Upper lobe of left lung (tissue), 4 donors: ENCODE measurements at regions not wholly inside any gene's neighbourhood (a gene's known extent, or its start where the extent isn't known, plus 50 kb on each side); places are given as distances from the start of the nearest gene placed in this dataset.

Experiments
- EP300 ChIP-seq, 4 donors: sonication (generic); formaldehyde crosslinking; IDR thresholded peaks; one replicate each; pipeline ENCODE4 v1.5.1; 2017; ENCODE audit warnings: antibody characterized with exemption in 4 of 4, control low read depth in 2 of 4
- POLR2A ChIP-seq, 4 donors: fragments of 450-650 bp; IDR thresholded peaks; one replicate each; pipeline ENCODE4 v1.5.1; 2016 to 2017; ENCODE audit warnings: antibody characterized with exemption in 4 of 4, mild to moderate bottlenecking in 2 of 4
- POLR2AphosphoS5 ChIP-seq, 2 donors: sonication (generic); formaldehyde crosslinking; IDR thresholded peaks; one replicate each; pipeline ENCODE4 v1.5.1; 2017; ENCODE audit warnings: antibody characterized with exemption in 2 of 2
- TF ChIP-seq, protein P1 (sequence below), 6 experiments: fragments of 450-650 bp in 4 of 6; fragments of 200-600 bp in 2 of 6; sonication (generic) in 2 of 6; IDR thresholded peaks; one replicate each; pipeline ENCODE4 v1.5.1; 2016 to 2019; ENCODE audit warnings: antibody characterized with exemption in 6 of 6

DNA sequence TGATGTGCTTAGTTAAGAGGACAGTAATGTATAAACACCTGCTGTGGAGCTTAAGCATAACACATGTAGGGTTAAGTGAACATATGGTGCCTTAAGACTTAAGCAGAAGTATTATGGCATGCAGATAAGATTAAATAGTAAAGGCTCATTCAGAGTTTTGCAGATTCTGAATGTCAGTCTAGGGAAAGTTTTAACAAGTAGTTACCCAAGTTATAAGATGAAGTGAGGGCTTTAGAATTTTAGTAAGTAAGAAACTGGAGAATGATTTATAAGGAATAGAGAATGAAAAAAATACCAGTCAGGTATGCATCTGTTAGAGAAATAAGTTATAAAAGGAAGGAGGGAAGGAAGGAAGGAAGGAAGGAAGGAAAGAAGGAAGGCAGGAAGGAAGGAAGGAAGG, 902.1 kb downstream of the TRAM1L1 start:
- TF ChIP-seq POLR2AphosphoS5 (IDR thresholded peaks at IDR 0.05) (no peak), POLR2A (IDR thresholded peaks at IDR 0.05) (no peak), EP300 (IDR thresholded peaks at IDR 0.05) (no peak)
- TF ChIP-seq, protein P1, sequence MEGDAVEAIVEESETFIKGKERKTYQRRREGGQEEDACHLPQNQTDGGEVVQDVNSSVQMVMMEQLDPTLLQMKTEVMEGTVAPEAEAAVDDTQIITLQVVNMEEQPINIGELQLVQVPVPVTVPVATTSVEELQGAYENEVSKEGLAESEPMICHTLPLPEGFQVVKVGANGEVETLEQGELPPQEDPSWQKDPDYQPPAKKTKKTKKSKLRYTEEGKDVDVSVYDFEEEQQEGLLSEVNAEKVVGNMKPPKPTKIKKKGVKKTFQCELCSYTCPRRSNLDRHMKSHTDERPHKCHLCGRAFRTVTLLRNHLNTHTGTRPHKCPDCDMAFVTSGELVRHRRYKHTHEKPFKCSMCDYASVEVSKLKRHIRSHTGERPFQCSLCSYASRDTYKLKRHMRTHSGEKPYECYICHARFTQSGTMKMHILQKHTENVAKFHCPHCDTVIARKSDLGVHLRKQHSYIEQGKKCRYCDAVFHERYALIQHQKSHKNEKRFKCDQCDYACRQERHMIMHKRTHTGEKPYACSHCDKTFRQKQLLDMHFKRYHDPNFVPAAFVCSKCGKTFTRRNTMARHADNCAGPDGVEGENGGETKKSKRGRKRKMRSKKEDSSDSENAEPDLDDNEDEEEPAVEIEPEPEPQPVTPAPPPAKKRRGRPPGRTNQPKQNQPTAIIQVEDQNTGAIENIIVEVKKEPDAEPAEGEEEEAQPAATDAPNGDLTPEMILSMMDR (IDR thresholded peaks at IDR 0.05), result no peak
